WTC11 (cell line): ENCODE measurements at regions not wholly inside any gene's neighbourhood (a gene's known extent, or its start where the extent isn't known, plus 50 kb on each side); places are given as distances from the start of the nearest gene placed in this dataset.

Experiments used
- ATAC-seq: fragments of 200-7000 bp; cut with Tn5 transposase; 2 replicates; pipeline ENCODE4 v1.10.0; 2021; ENCODE audit warnings: mild to moderate bottlenecking, moderate library complexity
- CTCF ChIA-PET: fragments of 300-600 bp; sonication (Branson Sonifier 250); formaldehyde crosslinking; loops from one replicate; lab custom pipeline; 2021; ENCODE audit warnings: antibody characterized with exemption; lab: Charles Lee
- POLR2A ChIA-PET: fragments of 350-600 bp; sonication (Branson Sonifier 250); formaldehyde crosslinking; loops from one replicate; lab custom pipeline; 2021; ENCODE audit warnings: antibody characterized with exemption; lab: Charles Lee
- DNase-seq: peaks from one replicate; pipeline ENCODE4 v3.0.0; 2021; ENCODE audit warnings: low spot score
- H3K27ac Mint-ChIP-seq: 2 replicates; pipeline ENCODE4 v1.8.0; 2021; ENCODE audit warnings: mixed read lengths
- H3K27me3 Mint-ChIP-seq: 2 replicates; pipeline ENCODE4 v1.8.0; 2021; ENCODE audit warnings: low read depth, mild to moderate bottlenecking, moderate library complexity, mixed read lengths
- H3K36me3 Mint-ChIP-seq: 2 replicates; pipeline ENCODE4 v1.8.0; 2021; ENCODE audit warnings: mixed read lengths
- H3K4me1 Mint-ChIP-seq: 2 replicates; pipeline ENCODE4 v1.8.0; 2022; ENCODE audit warnings: mixed read lengths
- H3K4me3 Mint-ChIP-seq: 2 replicates; pipeline ENCODE4 v1.8.0; 2021; ENCODE audit warnings: mild to moderate bottlenecking, moderate library complexity, mixed read lengths
- H3K9me3 Mint-ChIP-seq: 2 replicates; pipeline ENCODE4 v1.8.0; 2021; ENCODE audit warnings: mixed read lengths
- CREM ChIP-seq: sonication (generic); formaldehyde crosslinking; IDR thresholded peaks from 2 replicates; pipeline ENCODE4 v1.8.1; 2022; ENCODE audit warnings: mild to moderate bottlenecking, missing genetic modification reagents, moderate library complexity
- E2F1 ChIP-seq: sonication (generic); formaldehyde crosslinking; IDR thresholded peaks from 2 replicates; pipeline ENCODE4 v1.8.0; 2022; ENCODE audit warnings: mild to moderate bottlenecking, missing genetic modification reagents
- ERG ChIP-seq: fragments of 250-450 bp; sonication (Bioruptor Pico); IDR thresholded peaks from 2 replicates; pipeline ENCODE4 v1.8.0; 2021; ENCODE audit warnings: mild to moderate bottlenecking
- GRHL2 ChIP-seq: fragments of 250-450 bp; sonication (Bioruptor Pico); IDR thresholded peaks from 2 replicates; pipeline ENCODE4 v1.8.0; 2022; ENCODE audit warnings: mild to moderate bottlenecking, moderate library complexity; ENCODE audit not compliant: insufficient replicate concordance, severe bottlenecking
- GTF2I ChIP-seq: fragments of 250-450 bp; sonication (Bioruptor Pico); conservative IDR thresholded peaks from 2 replicates; pipeline ENCODE4 v1.4.0; 2021; ENCODE audit warnings: mild to moderate bottlenecking
- HMGXB4 ChIP-seq: sonication (generic); formaldehyde crosslinking; IDR thresholded peaks from 2 replicates; pipeline ENCODE4 v1.8.1; 2023; ENCODE audit warnings: mild to moderate bottlenecking, moderate library complexity, missing genetic modification reagents
- IRF1 ChIP-seq: sonication (generic); formaldehyde crosslinking; IDR thresholded peaks from 2 replicates; pipeline ENCODE4 v1.8.0; 2023; ENCODE audit warnings: missing genetic modification reagents
- IRF2 ChIP-seq: sonication (generic); formaldehyde crosslinking; IDR thresholded peaks from 2 replicates; pipeline ENCODE4 v1.8.0; 2022; ENCODE audit warnings: low read depth, missing genetic modification reagents, borderline replicate concordance
- MAX ChIP-seq: sonication (generic); formaldehyde crosslinking; IDR thresholded peaks from 2 replicates; pipeline ENCODE4 v1.8.0; 2022; ENCODE audit warnings: mild to moderate bottlenecking, missing genetic modification reagents
- MLX ChIP-seq: sonication (generic); formaldehyde crosslinking; IDR thresholded peaks from 2 replicates; pipeline ENCODE4 v1.8.1; 2023; ENCODE audit warnings: mild to moderate bottlenecking, missing genetic modification reagents, moderate library complexity
- MXD4 ChIP-seq: fragments of 250-450 bp; sonication (Bioruptor Pico); IDR thresholded peaks from 2 replicates; pipeline ENCODE4 v1.8.0; 2021; ENCODE audit warnings: mild to moderate bottlenecking, moderate library complexity, borderline replicate concordance
- SMAD4 ChIP-seq: sonication (generic); formaldehyde crosslinking; IDR thresholded peaks from 2 replicates; pipeline ENCODE4 v1.8.0; 2022; ENCODE audit warnings: mild to moderate bottlenecking, missing genetic modification reagents
- TCF7 ChIP-seq: sonication (generic); formaldehyde crosslinking; IDR thresholded peaks from 2 replicates; pipeline ENCODE4 v1.8.0; 2022; ENCODE audit warnings: mild to moderate bottlenecking, low read depth, missing genetic modification reagents, moderate library complexity
- ZBTB21 ChIP-seq: sonication (generic); formaldehyde crosslinking; IDR thresholded peaks from 2 replicates; pipeline ENCODE4 v1.8.1; 2023; ENCODE audit warnings: mild to moderate bottlenecking, missing genetic modification reagents, borderline replicate concordance
- ZMAT4 ChIP-seq: fragments of 250-450 bp; sonication (Bioruptor Pico); IDR thresholded peaks from 2 replicates; pipeline ENCODE4 v1.9.0; 2021; ENCODE audit warnings: mild to moderate bottlenecking
- ZNF138 ChIP-seq: sonication (generic); formaldehyde crosslinking; conservative IDR thresholded peaks from 2 replicates; pipeline ENCODE4 v1.8.1; 2022; ENCODE audit warnings: mild to moderate bottlenecking, moderate library complexity, missing genetic modification reagents
- ZNF416 ChIP-seq: fragments of 250-450 bp; sonication (Bioruptor Pico); IDR thresholded peaks from 2 replicates; pipeline ENCODE4 v1.9.0; 2021; ENCODE audit warnings: mild to moderate bottlenecking, inconsistent platforms
- ZNF532 ChIP-seq: fragments of 250-450 bp; sonication (Bioruptor Pico); IDR thresholded peaks from 2 replicates; pipeline ENCODE4 v1.9.0; 2021; ENCODE audit warnings: mild to moderate bottlenecking, borderline replicate concordance
- ZSCAN18 ChIP-seq: fragments of 250-450 bp; sonication (Bioruptor Pico); IDR thresholded peaks from 2 replicates; pipeline ENCODE4 v2.1.2; 2022; ENCODE audit warnings: mild to moderate bottlenecking, moderate library complexity

GRCh38 chr3:5510300-5510699, 322.8 kb downstream of the EDEM1 start:
- CTCF ChIA-PET: no interaction called here
- Mint-ChIP-seq H3K9me3 (peaks cover 88% of the 10 kb centered on the region), H3K27me3 (peaks cover 5% of the 10 kb centered on the region), H3K4me3 (no peak overlapping the region), H3K4me1 (peaks cover under 1% of the 10 kb centered on the region), H3K36me3 (peaks cover 59% of the 10 kb centered on the region), H3K27ac (no peak overlapping the region)
- ATAC-seq: no peak
- POLR2A ChIA-PET: no interaction called here
- TF ChIP-seq E2F1 (CRISPR knock-in tag): no peak
- no peak for TF ChIP-seq ZNF416 (CRISPR knock-in tag)
- no peak for TF ChIP-seq ZMAT4 (CRISPR knock-in tag)
- TF ChIP-seq ZBTB21: no peak
- no peak for TF ChIP-seq ZSCAN18 (CRISPR knock-in tag)
- TF ChIP-seq MAX (CRISPR knock-in tag): no peak
- no peak for TF ChIP-seq HMGXB4
- TF ChIP-seq MXD4 (CRISPR knock-in tag): no peak
- TF ChIP-seq MLX (CRISPR knock-in tag): no peak
- TF ChIP-seq ZNF532 (CRISPR knock-in tag): no peak
- TF ChIP-seq GRHL2: no peak
- no peak for TF ChIP-seq SMAD4 (CRISPR knock-in tag)
- no peak for TF ChIP-seq IRF1 (CRISPR knock-in tag)
- TF ChIP-seq ZNF138 (CRISPR knock-in tag): no peak
- no peak for TF ChIP-seq ERG (CRISPR knock-in tag)
- TF ChIP-seq CREM (CRISPR knock-in tag): no peak
- TF ChIP-seq TCF7 (CRISPR knock-in tag): no peak
- TF ChIP-seq IRF2: no peak
- TF ChIP-seq GTF2I (CRISPR knock-in tag): no peak
- TF ChIP-seq, all 79 proteins: peak for 0
- DNase-seq: no peak
